ENCODE measurements at regions not wholly inside any gene's neighbourhood (a gene's known extent, or its start where the extent isn't known, plus 50 kb on each side); places are given as distances from the start of the nearest gene placed in this dataset.
A peak's percentile ranks its signal among the peaks of the same experiment; 100 is the strongest.

DNA sequence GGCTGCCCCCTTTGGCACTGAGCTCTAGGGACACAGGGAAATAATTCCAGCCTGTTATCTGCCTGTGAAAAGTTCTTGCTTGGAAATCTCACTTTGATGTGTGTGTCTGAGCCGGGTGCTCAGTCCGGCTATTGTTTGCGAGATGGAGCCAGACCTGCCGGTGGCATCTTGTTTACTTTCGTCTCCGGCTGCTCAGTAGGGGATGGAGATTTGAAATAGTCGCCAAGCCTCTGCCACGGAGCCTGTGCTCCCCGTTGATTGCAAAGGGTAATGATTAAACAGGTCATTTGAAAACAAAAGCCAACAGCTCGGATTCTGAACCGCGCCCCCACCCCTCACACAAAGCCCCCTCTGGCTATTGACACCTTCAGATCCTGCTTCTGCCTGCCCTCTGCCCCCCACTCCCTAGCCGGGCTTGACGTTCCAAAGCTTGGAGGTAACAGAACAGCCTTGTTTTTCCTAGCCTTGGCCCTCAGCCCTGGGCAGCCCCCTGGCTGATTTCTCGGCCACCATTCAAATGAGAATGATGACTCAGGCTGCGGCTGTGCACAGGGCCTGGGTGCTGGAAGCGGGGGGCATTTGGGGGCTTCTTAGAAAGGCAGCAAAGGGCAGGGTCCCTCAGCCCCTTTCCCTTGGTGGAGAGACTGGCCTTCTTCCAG is 70.8 kb upstream of the SPDYE9 start (continued):
- TF ChIP-seq, protein P1, sequence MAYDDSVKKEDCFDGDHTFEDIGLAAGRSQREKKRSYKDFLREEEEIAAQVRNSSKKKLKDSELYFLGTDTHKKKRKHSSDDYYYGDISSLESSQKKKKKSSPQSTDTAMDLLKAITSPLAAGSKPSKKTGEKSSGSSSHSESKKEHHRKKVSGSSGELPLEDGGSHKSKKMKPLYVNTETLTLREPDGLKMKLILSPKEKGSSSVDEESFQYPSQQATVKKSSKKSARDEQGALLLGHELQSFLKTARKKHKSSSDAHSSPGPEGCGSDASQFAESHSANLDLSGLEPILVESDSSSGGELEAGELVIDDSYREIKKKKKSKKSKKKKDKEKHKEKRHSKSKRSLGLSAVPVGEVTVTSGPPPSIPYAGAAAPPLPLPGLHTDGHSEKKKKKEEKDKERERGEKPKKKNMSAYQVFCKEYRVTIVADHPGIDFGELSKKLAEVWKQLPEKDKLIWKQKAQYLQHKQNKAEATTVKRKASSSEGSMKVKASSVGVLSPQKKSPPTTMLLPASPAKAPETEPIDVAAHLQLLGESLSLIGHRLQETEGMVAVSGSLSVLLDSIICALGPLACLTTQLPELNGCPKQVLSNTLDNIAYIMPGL (CRISPR knock-in tag; IDR thresholded peaks at IDR 0.05; ENCODE audit: borderline replicate concordance in 1 of 2, low read depth in 1 of 2) = 0 out of 4 replicates have a peak, but pooled peaks of 1 of the 2 experiments have one; percentile 21
- peak; percentile 50; the same call in 1 of the 2 replicates for TF ChIP-seq TCF7 (IDR thresholded peaks at IDR 0.05; ENCODE audit: low read depth)
- peak; percentile 49; the same call in 1 of the 2 replicates for TF ChIP-seq NCOA2 (CRISPR knock-in tag; IDR thresholded peaks at IDR 0.05)
- peak; percentile 45; the same call in 1 of the 2 replicates for TF ChIP-seq HDAC2 (CRISPR knock-in tag; IDR thresholded peaks at IDR 0.05)
- TF ChIP-seq, protein P2, sequence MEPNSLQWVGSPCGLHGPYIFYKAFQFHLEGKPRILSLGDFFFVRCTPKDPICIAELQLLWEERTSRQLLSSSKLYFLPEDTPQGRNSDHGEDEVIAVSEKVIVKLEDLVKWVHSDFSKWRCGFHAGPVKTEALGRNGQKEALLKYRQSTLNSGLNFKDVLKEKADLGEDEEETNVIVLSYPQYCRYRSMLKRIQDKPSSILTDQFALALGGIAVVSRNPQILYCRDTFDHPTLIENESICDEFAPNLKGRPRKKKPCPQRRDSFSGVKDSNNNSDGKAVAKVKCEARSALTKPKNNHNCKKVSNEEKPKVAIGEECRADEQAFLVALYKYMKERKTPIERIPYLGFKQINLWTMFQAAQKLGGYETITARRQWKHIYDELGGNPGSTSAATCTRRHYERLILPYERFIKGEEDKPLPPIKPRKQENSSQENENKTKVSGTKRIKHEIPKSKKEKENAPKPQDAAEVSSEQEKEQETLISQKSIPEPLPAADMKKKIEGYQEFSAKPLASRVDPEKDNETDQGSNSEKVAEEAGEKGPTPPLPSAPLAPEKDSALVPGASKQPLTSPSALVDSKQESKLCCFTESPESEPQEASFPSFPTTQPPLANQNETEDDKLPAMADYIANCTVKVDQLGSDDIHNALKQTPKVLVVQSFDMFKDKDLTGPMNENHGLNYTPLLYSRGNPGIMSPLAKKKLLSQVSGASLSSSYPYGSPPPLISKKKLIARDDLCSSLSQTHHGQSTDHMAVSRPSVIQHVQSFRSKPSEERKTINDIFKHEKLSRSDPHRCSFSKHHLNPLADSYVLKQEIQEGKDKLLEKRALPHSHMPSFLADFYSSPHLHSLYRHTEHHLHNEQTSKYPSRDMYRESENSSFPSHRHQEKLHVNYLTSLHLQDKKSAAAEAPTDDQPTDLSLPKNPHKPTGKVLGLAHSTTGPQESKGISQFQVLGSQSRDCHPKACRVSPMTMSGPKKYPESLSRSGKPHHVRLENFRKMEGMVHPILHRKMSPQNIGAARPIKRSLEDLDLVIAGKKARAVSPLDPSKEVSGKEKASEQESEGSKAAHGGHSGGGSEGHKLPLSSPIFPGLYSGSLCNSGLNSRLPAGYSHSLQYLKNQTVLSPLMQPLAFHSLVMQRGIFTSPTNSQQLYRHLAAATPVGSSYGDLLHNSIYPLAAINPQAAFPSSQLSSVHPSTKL (CRISPR knock-in tag; IDR thresholded peaks at IDR 0.05) = peak; percentile 73
- peak in 1 of 2 experiments; percentile 9; a peak in 1 of 4 replicates for TF ChIP-seq EP300 (IDR thresholded peaks at IDR 0.05; ENCODE audit: low read depth in 2 of 2, low read length in 2 of 2)
- TF ChIP-seq EP300 (CRISPR knock-in tag; IDR thresholded peaks at IDR 0.05; ENCODE audit: borderline replicate concordance) = peak; percentile 31; the same call in 1 of the 2 replicates

Data from HepG2 (cell line).